Upper lobe of left lung (tissue), 6 donors: ENCODE measurements at regions not wholly inside any gene's neighbourhood (a gene's known extent, or its start where the extent isn't known, plus 50 kb on each side); places are given as distances from the start of the nearest gene placed in this dataset.
"Not testable (repeated sequence)": the region's sequence is repeated elsewhere in the genome, so short reads cannot be mapped to it uniquely, and the experiment has no call there.

Experiments
- ATAC-seq, 2 donors: fragments of 200-7000 bp; cut with Tn5 transposase; one replicate each; pipeline ENCODE4 v1.9.1; 2022; ENCODE audit warnings: mild to moderate bottlenecking in 2 of 2, moderate library complexity in 2 of 2; ENCODE audit not compliant: low FRiP score in 2 of 2
- DNase-seq, 2 donors: peaks; one replicate each; pipeline ENCODE4 v3.0.0-alpha.2; 2019 to 2020
- H3K27ac ChIP-seq, 4 donors: fragments of 200-600 bp; sonication (generic); one replicate each; pipeline ENCODE4 v1.5.1; 2016 to 2019
- H3K27me3 ChIP-seq, 4 donors: fragments of 200-600 bp; sonication (generic); one replicate each; pipeline ENCODE4 v1.5.1; 2017 to 2019
- H3K36me3 ChIP-seq, 4 donors: fragments of 200-600 bp; sonication (generic); one replicate each; pipeline ENCODE4 v1.5.1; 2016 to 2019
- H3K4me1 ChIP-seq, 4 donors: fragments of 200-600 bp; sonication (generic); one replicate each; pipeline ENCODE4 v1.5.1; 2018 to 2019
- H3K4me3 ChIP-seq, 4 donors: fragments of 200-600 bp; sonication (generic); one replicate each; pipeline ENCODE4 v1.5.1; 2017 to 2019; ENCODE audit warnings: mild to moderate bottlenecking in 2 of 4, moderate library complexity in 1 of 4
- H3K9me3 ChIP-seq, 4 donors: fragments of 200-600 bp; sonication (generic); one replicate each; pipeline ENCODE4 v1.5.1; 2018 to 2019
- CTCF ChIP-seq, 6 experiments: fragments of 450-650 bp in 4 of 6; fragments of 200-600 bp in 2 of 6; sonication (generic) in 2 of 6; IDR thresholded peaks; one replicate each; pipeline ENCODE4 v1.5.1; 2016 to 2019; ENCODE audit warnings: antibody characterized with exemption in 6 of 6
- EP300 ChIP-seq, 4 donors: sonication (generic); formaldehyde crosslinking; IDR thresholded peaks; one replicate each; pipeline ENCODE4 v1.5.1; 2017; ENCODE audit warnings: antibody characterized with exemption in 4 of 4, control low read depth in 2 of 4
- POLR2A ChIP-seq, 4 donors: fragments of 450-650 bp; IDR thresholded peaks; one replicate each; pipeline ENCODE4 v1.5.1; 2016 to 2017; ENCODE audit warnings: antibody characterized with exemption in 4 of 4, mild to moderate bottlenecking in 2 of 4
- POLR2AphosphoS5 ChIP-seq, 2 donors: sonication (generic); formaldehyde crosslinking; IDR thresholded peaks; one replicate each; pipeline ENCODE4 v1.5.1; 2017; ENCODE audit warnings: antibody characterized with exemption in 2 of 2
- WGBS, 2 donors: methylation state at CpG; one replicate each; pipeline ENCODE4 v1.1.5; 2017 to 2018; 5-methylcytosine and 5-hydroxymethylcytosine counted together
- donor health status: DM: no; HTN: no; CAD: no; lungs with moderate emphysema.
- donor health status: DM: no; HTN: yes; CAD: no; lungs with severe emphysema.

DNA sequence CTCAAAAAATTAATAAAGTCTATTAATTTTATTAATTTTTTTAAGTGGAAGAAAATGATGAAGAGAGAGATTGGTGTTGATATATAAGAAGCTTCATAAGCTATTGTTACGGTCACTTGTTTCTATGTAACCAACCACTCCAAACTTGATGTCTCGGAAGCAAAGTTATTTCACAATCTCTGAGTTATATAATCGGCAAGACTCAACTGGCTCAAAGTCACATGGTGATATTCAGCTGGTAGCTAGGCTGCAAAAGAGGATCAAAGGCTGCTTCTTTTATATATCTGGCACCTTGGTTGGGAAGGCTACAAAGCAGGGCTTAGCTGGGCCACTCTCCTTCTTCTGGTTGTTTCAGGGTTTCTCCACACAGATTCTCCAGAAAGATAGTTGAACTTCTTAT is 245.1 kb upstream of the ARHGAP42 start:
- Histone ChIP-seq H3K4me1 (peaks cover 0 to 9% (median 1%) of the 10 kb centered on the region in 4 donors), H3K27ac (no peak overlapping the region), H3K27me3 (no peaks in the 10 kb centered on the region), H3K36me3 (no peaks in the 10 kb centered on the region), H3K9me3 (no peaks in the 10 kb centered on the region), H3K4me3 (no peak overlapping the region)
- ATAC-seq (no peak), DNase-seq (no peak)
- no peak for TF ChIP-seq EP300 (IDR thresholded peaks at IDR 0.05)
- WGBS, 2 donors, result 66 to 70% methylated on average over 3 of the region's 3 CpGs

DNA sequence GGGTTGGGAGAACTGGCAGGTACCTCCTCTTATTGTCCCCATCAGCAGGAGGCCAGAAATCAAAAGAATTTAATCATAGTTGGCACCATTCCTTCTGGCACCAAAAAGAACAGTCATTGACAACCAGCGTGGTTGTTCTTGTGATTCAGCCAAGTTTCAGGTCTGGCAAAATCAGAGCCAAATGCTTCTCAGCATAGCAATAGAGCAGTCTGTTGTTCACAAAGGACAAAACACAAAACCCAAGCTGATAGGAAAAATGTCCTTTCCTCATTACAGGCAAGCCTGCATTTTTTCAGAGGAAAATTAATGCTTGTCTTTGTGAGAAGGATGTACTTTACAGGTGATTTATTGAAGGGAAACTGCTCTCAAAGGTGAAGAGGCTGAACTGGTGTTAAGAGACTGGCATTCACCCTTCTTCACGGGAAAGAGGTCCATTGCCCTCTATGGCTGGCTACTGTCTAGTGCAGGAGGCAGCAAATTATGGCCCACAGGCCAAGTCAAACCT is 241.8 kb upstream of the ARHGAP42 start:
- H3K36me3 ChIP-seq, result no peaks in the 10 kb centered on the region
- WGBS, 2 donors, result 9 to 26% methylated on average over 2 of the region's 2 CpGs
- H3K4me3 ChIP-seq, result no peak overlapping the region
- H3K27me3 ChIP-seq, result no peaks in the 10 kb centered on the region
- H3K4me1 ChIP-seq, result peaks cover 0 to 9% (median 1%) of the 10 kb centered on the region in 4 donors
- TF ChIP-seq EP300 (IDR thresholded peaks at IDR 0.05) (no peak), CTCF (IDR thresholded peaks at IDR 0.05) (peak in 1 of 6 experiments; percentile 36)
- DNase-seq (no peak), ATAC-seq (peak in 1 of 2 donors; percentile 34)
- H3K9me3 ChIP-seq, result no peaks in the 10 kb centered on the region
- no peak overlapping the region for H3K27ac ChIP-seq

DNA sequence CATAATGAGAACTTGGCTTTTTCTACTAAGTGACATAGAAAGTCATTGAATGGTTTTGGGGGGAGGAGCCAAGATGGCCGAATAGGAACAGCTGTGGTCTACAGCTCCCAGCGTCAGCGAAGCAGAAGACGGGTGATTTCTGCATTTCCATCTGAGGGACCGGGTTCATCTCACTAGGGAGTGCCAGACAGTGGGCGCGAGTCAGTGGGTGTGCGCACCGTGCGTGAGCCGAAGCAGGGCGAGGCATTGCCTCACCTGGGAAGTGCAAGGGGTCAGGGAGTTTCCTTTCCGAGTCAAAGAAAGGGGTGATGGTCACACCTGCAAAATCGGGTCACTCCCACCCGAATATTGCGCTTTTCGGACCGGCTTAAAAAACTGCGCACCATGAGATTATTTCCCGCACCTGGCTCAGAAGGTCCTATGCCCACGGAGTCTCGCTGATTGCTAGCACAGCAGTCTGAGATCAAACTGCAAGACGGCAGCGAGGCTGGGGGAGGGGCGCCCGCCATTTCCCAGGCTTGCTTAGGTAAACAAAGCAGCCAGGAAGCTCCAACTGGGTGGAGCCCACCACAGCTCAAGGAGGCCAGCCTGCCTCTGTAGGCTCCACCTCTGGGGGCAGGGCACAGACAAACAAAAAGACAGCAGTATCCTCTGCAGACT is 235.2 kb upstream of the ARHGAP42 start:
- not testable (repeated sequence) for H3K9me3 ChIP-seq, H3K4me3 ChIP-seq, H3K4me1 ChIP-seq, H3K27ac ChIP-seq, H3K36me3 ChIP-seq, H3K27me3 ChIP-seq, ATAC-seq
- DNase-seq, result peak in 1 of 2 donors; percentile 46
- WGBS, 2 donors, result 89 to 90% methylated on average over 24 to 26 of the region's 26 CpGs

DNA sequence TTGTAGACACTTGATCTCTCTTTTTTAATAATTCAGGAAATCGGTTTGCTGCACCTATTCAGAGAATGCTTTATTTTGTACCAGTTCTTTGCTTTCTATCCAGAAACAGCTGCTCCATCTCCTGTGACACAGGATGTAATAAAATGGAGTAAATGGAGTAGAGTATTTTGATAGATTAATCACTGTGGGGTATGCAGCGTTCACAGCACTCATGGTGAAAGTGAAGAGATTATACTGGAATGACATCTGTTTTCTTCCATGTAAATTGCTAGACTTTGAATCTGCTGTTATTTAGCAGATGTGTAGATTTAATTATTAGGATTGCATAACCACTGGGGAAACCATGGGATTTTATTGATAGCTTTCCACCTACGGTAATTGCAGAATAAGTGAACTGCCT is 227.3 kb upstream of the ARHGAP42 start:
- Histone ChIP-seq H3K9me3 (no peaks in the 10 kb centered on the region), H3K27ac (no peak overlapping the region), H3K36me3 (no peaks in the 10 kb centered on the region), H3K4me3 (no peak overlapping the region), H3K4me1 (no peaks in the 10 kb centered on the region), H3K27me3 (no peaks in the 10 kb centered on the region)
- no peak for ATAC-seq
- no peak for TF ChIP-seq POLR2AphosphoS5 (IDR thresholded peaks at IDR 0.05)
- TF ChIP-seq CTCF (IDR thresholded peaks at IDR 0.05), result no peak
- no peak for TF ChIP-seq EP300 (IDR thresholded peaks at IDR 0.05)
- no peak for TF ChIP-seq POLR2A (IDR thresholded peaks at IDR 0.05)
- DNase-seq, result no peak
- 53% methylated on average over 3 of the region's 3 CpGs for WGBS, 2 donors

GRCh38 chr11:100460426-100460825 is 226.7 kb upstream of the ARHGAP42 start:
- no peak overlapping the region for H3K27ac ChIP-seq
- DNase-seq (no peak), ATAC-seq (no peak)
- WGBS, 2 donors, result 84 to 85% methylated on average over 3 of the region's 3 CpGs
- TF ChIP-seq POLR2A (IDR thresholded peaks at IDR 0.05), result no peak
- no peak for TF ChIP-seq CTCF (IDR thresholded peaks at IDR 0.05)
- no peak for TF ChIP-seq EP300 (IDR thresholded peaks at IDR 0.05)
- no peak for TF ChIP-seq POLR2AphosphoS5 (IDR thresholded peaks at IDR 0.05)
- H3K36me3 ChIP-seq, result no peaks in the 10 kb centered on the region
- no peaks in the 10 kb centered on the region for H3K9me3 ChIP-seq
- no peaks in the 10 kb centered on the region for H3K27me3 ChIP-seq
- no peak overlapping the region for H3K4me3 ChIP-seq
- H3K4me1 ChIP-seq, result no peaks in the 10 kb centered on the region

DNA sequence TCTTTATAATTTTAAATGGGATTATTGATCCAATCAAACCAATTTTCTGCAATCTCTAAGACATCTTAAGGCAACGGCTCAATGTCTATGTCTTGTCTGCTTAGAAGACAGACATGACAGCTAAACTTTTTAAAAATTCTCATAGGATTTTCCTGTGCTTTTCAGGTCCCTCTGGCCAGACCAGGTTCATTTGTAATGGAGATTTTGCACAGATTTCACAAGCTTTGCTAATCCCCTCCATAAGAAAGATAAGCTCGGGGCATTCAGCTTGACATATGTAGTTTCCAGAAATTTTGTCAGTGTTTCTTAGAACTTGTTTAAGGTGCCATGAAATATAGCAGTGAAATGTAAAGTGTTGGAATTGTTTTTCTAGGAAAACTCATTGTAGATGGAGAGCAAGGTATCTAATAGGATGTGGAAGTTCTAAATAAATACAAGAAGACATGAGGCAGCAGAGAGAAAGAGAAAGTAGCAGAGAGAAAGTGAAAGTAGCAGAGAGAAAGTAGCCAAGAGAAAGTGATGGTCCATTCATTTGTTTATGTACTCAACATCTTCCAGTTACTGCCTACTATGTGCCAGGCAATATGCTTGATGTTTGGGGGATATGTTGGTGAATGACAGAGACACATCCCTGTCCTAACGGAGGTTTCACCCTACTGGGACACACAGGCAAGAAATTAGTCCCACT is 219.1 kb upstream of the ARHGAP42 start:
- no peak overlapping the region for H3K4me3 ChIP-seq
- 87 to 89% methylated on average over 3 of the region's 3 CpGs for WGBS, 2 donors
- H3K27ac ChIP-seq, result no peak overlapping the region
- DNase-seq, result no peak
- H3K4me1 ChIP-seq, result no peaks in the 10 kb centered on the region
- no peak for TF ChIP-seq EP300 (IDR thresholded peaks at IDR 0.05)
- TF ChIP-seq POLR2A (IDR thresholded peaks at IDR 0.05), result no peak
- TF ChIP-seq CTCF (IDR thresholded peaks at IDR 0.05), result no peak
- no peak for TF ChIP-seq POLR2AphosphoS5 (IDR thresholded peaks at IDR 0.05)
- ATAC-seq, result no peak
- H3K9me3 ChIP-seq, result no peaks in the 10 kb centered on the region
- H3K36me3 ChIP-seq, result no peaks in the 10 kb centered on the region
- H3K27me3 ChIP-seq, result no peaks in the 10 kb centered on the region
